Posterior vena cava (tissue), 2 donors: ENCODE measurements at regions not wholly inside any gene's neighbourhood (a gene's known extent, or its start where the extent isn't known, plus 50 kb on each side); places are given as distances from the start of the nearest gene placed in this dataset.
"Not testable (repeated sequence)": the region's sequence is repeated elsewhere in the genome, so short reads cannot be mapped to it uniquely, and the experiment has no call there.

Experiments
- DNase-seq: peaks from one replicate; pipeline ENCODE4 v3.0.0-alpha.2; 2020; ENCODE audit warnings: low spot score
- intact Hi-C, 2 donors: fragments of 100-400 bp; cut with DNase I; formaldehyde crosslinking; loops; one replicate each; pipeline versions ENCODE4 v1.14.1 to v1.14.2; 2022 to 2023
- donor health status: DM: yes; HTN: yes; CAD: no.
- donor health status: DM: yes; HTN: yes; CAD: no.

- no peak for DNase-seq
- intact Hi-C loops = no loop called here
Measured at GRCh38 chr4:187073820-187074219, 350.2 kb upstream of the FAT1 start.

GRCh38 chr4:187075514-187075913 lies 351.9 kb upstream of the FAT1 start:
- DNase-seq = no peak
- intact Hi-C loops = no loop called here

GRCh38 chr4:187077744-187078401 lies 354.2 kb upstream of the FAT1 start:
- no peak for DNase-seq
- intact Hi-C loops = no loop called here

GRCh38 chr4:187084701-187085100 lies 361.0 kb upstream of the FAT1 start:
- DNase-seq = no peak
- intact Hi-C loops = no loop called here

- DNase-seq = no peak
- intact Hi-C loops = no loop called here
Measured at GRCh38 chr4:187085339-187085738, 361.7 kb upstream of the FAT1 start.

- intact Hi-C loops = no loop called here
- no peak for DNase-seq
Measured at GRCh38 chr4:187086151-187086550, 362.5 kb upstream of the FAT1 start.

GRCh38 chr4:187088070-187088799 lies 364.6 kb upstream of the FAT1 start:
- intact Hi-C loops = no loop called here

GRCh38 chr4:187090401-187090800 lies 366.7 kb upstream of the FAT1 start:
- DNase-seq = no peak
- intact Hi-C loops = no loop called here

More at GRCh38 chr4:187088070-187088799, 364.6 kb upstream of the FAT1 start:
- no peak for DNase-seq

- intact Hi-C loops, DNase-seq: not testable (repeated sequence)
Measured at GRCh38 chr4:187090832-187091231, 367.2 kb upstream of the FAT1 start.

- DNase-seq = no peak
- intact Hi-C loops = no loop called here
Measured at GRCh38 chr4:187094144-187094543, 370.5 kb upstream of the FAT1 start.

- intact Hi-C loops = no loop called here
- no peak for DNase-seq
Measured at GRCh38 chr4:187098429-187098828, 374.8 kb upstream of the FAT1 start.

- intact Hi-C loops = no loop called here
- no peak for DNase-seq
Measured at GRCh38 chr4:187103351-187103750, 379.7 kb upstream of the FAT1 start.

- DNase-seq = no peak
- intact Hi-C loops = no loop called here
Measured at GRCh38 chr4:187108845-187109244, 385.2 kb upstream of the FAT1 start.

- DNase-seq = no peak
- intact Hi-C loops = no loop called here
Measured at GRCh38 chr4:187109636-187110035, 386.0 kb upstream of the FAT1 start.

GRCh38 chr4:187118166-187118565 lies 394.5 kb upstream of the FAT1 start:
- intact Hi-C loops = no loop called here
- no peak for DNase-seq

- intact Hi-C loops = no loop called here
- no peak for DNase-seq
Measured at GRCh38 chr4:187118602-187119120, 395.0 kb upstream of the FAT1 start.

GRCh38 chr4:187124331-187124730 lies 400.7 kb upstream of the FAT1 start:
- DNase-seq = no peak
- intact Hi-C loops = no loop called here

GRCh38 chr4:187125062-187125461 lies 401.4 kb upstream of the FAT1 start:
- no peak for DNase-seq
- intact Hi-C loops = no loop called here

- DNase-seq = no peak
- intact Hi-C loops = no loop called here
Measured at GRCh38 chr4:187127456-187127855, 403.8 kb upstream of the FAT1 start.

GRCh38 chr4:187128222-187128621 lies 404.6 kb upstream of the FAT1 start:
- intact Hi-C loops = no loop called here
- no peak for DNase-seq

- no peak for DNase-seq
- intact Hi-C loops = no loop called here
Measured at GRCh38 chr4:187128976-187129375, 405.3 kb upstream of the FAT1 start.
